OCI-LY1 (cell line): ENCODE measurements at regions not wholly inside any gene's neighbourhood (a gene's known extent, or its start where the extent isn't known, plus 50 kb on each side); places are given as distances from the start of the nearest gene placed in this dataset.

Experiments
- H2AFZ ChIP-seq: fragments of 200-600 bp; sonication (generic), shearing (Covaris generic); 2 replicates; pipeline ENCODE4 v1.6.0; 2014; ENCODE audit warnings: antibody characterized with exemption, mild to moderate bottlenecking, low read length
- H3F3A ChIP-seq: fragments of 200-600 bp; sonication (generic), shearing (Covaris generic); 2 replicates; pipeline ENCODE4 v1.6.0; 2014; ENCODE audit warnings: mild to moderate bottlenecking, antibody characterized with exemption, low read length, moderate library complexity; ENCODE audit not compliant: insufficient read depth
- H3K27ac ChIP-seq: fragments of 200-600 bp; sonication (generic); 2 replicates; pipeline ENCODE4 v1.5.1; 2014; ENCODE audit warnings: low read length, mixed run types, mild to moderate bottlenecking, low read depth; ENCODE audit not compliant: poor library complexity, severe bottlenecking
- H3K27me3 ChIP-seq: fragments of 200-600 bp; sonication (generic); 2 replicates; pipeline ENCODE4 v1.6.0; 2014; ENCODE audit warnings: antibody characterized with exemption, mild to moderate bottlenecking, low read length, moderate library complexity; ENCODE audit not compliant: insufficient read depth
- H3K36me3 ChIP-seq: fragments of 200-600 bp; sonication (generic); 2 replicates; pipeline ENCODE4 v1.6.1; 2014; ENCODE audit warnings: mild to moderate bottlenecking, antibody characterized with exemption, low read length, moderate library complexity, mixed read lengths; ENCODE audit not compliant: insufficient read depth
- H3K4me1 ChIP-seq: fragments of 200-600 bp; sonication (generic); 2 replicates; pipeline ENCODE4 v1.5.1; 2014; ENCODE audit warnings: mild to moderate bottlenecking, low read length, moderate library complexity; ENCODE audit not compliant: insufficient read depth, severe bottlenecking
- H3K4me2 ChIP-seq: fragments of 200-600 bp; sonication (generic), shearing (Covaris generic); 2 replicates; pipeline ENCODE4 v1.6.1; 2014; ENCODE audit warnings: low read length
- H3K4me3 ChIP-seq: fragments of 200-600 bp; sonication (generic); 2 replicates; pipeline ENCODE4 v1.5.1; 2014; ENCODE audit warnings: low read length, low read depth, mild to moderate bottlenecking, mixed read lengths; ENCODE audit not compliant: poor library complexity, severe bottlenecking
- H3K79me2 ChIP-seq: fragments of 200-600 bp; shearing (Covaris generic); 2 replicates; pipeline ENCODE4 v1.6.1; 2016; ENCODE audit warnings: mixed run types, low read length, mixed read lengths; ENCODE audit not compliant: insufficient read depth
- H3K9ac ChIP-seq: fragments of 200-600 bp; sonication (generic), shearing (Covaris generic); 2 replicates; pipeline ENCODE4 v1.6.1; 2014; ENCODE audit warnings: mild to moderate bottlenecking, low read length, mixed read lengths
- H3K9me2 ChIP-seq: fragments of 200-600 bp; sonication (generic), shearing (Covaris generic); 2 replicates; pipeline ENCODE4 v1.6.1; 2014; ENCODE audit warnings: low read depth, mild to moderate bottlenecking, low read length, mixed read lengths
- H3K9me3 ChIP-seq: fragments of 200-600 bp; shearing (Covaris generic); 2 replicates; pipeline ENCODE4 v1.6.1; 2014; ENCODE audit warnings: low read length, mixed read lengths
- H4K20me1 ChIP-seq: fragments of 200-600 bp; sonication (generic), shearing (Covaris generic); 2 replicates; pipeline ENCODE4 v1.6.0; 2016; ENCODE audit warnings: mild to moderate bottlenecking, low read length; ENCODE audit not compliant: insufficient read depth
- EZH2 ChIP-seq: fragments of 200-600 bp; sonication (generic), shearing (Covaris generic); IDR thresholded peaks from 2 replicates; pipeline ENCODE4 v1.8.0; 2017; ENCODE audit warnings: borderline replicate concordance, mixed run types, mild to moderate bottlenecking, antibody characterized with exemption, low read length, moderate library complexity, mixed read lengths
- TF ChIP-seq, protein P1 (sequence below): fragments of 200-600 bp; sonication (generic), shearing (Covaris generic); IDR thresholded peaks from 2 replicates; pipeline ENCODE4 v1.5.1; 2017; ENCODE audit warnings: mild to moderate bottlenecking, antibody characterized with exemption, low read length, moderate library complexity, mixed read lengths

DNA sequence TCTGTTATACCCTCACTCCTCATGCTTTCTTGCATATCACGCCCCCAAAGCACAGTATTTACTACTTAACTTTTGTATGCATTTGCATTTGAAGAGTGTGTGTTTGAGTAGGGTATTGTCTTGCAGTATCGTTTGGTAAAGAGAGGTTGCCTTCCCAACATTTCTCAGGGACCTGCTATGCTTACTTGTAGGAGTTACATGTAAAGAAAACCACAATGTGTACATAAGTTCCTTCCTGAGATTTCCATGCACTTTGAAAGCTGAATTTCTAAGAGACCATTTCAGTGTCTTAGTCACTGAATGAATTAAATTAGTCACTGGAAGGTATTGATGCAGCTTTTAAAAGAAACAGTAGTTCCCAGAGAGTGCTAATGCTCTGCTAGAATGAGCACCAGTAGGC, 159.3 kb upstream of the LAMA2 start:
- Histone ChIP-seq H3K9me3 (no peaks in the 10 kb centered on the region), H3K27me3 (no peaks in the 10 kb centered on the region), H3K4me3 (no peak overlapping the region), H3K79me2 (no peaks in the 10 kb centered on the region), H3K27ac (no peak overlapping the region), H3K9ac (no peak overlapping the region), H3K9me2 (no peaks in the 10 kb centered on the region), H3K36me3 (no peaks in the 10 kb centered on the region), H3K4me1 (no peaks in the 10 kb centered on the region), H3K4me2 (no peak overlapping the region), H4K20me1 (no peaks in the 10 kb centered on the region), H3F3A (no peaks in the 10 kb centered on the region), H2AFZ (no peak overlapping the region)
- TF ChIP-seq, protein P1, sequence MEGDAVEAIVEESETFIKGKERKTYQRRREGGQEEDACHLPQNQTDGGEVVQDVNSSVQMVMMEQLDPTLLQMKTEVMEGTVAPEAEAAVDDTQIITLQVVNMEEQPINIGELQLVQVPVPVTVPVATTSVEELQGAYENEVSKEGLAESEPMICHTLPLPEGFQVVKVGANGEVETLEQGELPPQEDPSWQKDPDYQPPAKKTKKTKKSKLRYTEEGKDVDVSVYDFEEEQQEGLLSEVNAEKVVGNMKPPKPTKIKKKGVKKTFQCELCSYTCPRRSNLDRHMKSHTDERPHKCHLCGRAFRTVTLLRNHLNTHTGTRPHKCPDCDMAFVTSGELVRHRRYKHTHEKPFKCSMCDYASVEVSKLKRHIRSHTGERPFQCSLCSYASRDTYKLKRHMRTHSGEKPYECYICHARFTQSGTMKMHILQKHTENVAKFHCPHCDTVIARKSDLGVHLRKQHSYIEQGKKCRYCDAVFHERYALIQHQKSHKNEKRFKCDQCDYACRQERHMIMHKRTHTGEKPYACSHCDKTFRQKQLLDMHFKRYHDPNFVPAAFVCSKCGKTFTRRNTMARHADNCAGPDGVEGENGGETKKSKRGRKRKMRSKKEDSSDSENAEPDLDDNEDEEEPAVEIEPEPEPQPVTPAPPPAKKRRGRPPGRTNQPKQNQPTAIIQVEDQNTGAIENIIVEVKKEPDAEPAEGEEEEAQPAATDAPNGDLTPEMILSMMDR = no peak
- TF ChIP-seq EZH2 = no peak

GRCh38 chr6:128720891-128721290, 162.0 kb upstream of the LAMA2 start:
- H3K27me3 ChIP-seq = no peaks in the 10 kb centered on the region
- no peak overlapping the region for H3K4me3 ChIP-seq
- no peaks in the 10 kb centered on the region for H3K9me2 ChIP-seq
- H3K4me2 ChIP-seq = no peak overlapping the region
- H4K20me1 ChIP-seq = no peaks in the 10 kb centered on the region
- H3K9me3 ChIP-seq = no peaks in the 10 kb centered on the region
- TF ChIP-seq EZH2 = no peak
- TF ChIP-seq, protein P1 = no peak
- H3K4me1 ChIP-seq = no peaks in the 10 kb centered on the region
- H3K36me3 ChIP-seq = no peaks in the 10 kb centered on the region
- no peak overlapping the region for H3K27ac ChIP-seq
- H2AFZ ChIP-seq = no peak overlapping the region
- no peaks in the 10 kb centered on the region for H3K79me2 ChIP-seq
- H3K9ac ChIP-seq = no peak overlapping the region
- no peaks in the 10 kb centered on the region for H3F3A ChIP-seq

- Histone ChIP-seq H3K9ac (no peak overlapping the region), H3F3A (no peaks in the 10 kb centered on the region), H4K20me1 (no peaks in the 10 kb centered on the region), H3K9me2 (no peaks in the 10 kb centered on the region), H3K79me2 (no peaks in the 10 kb centered on the region), H3K4me2 (no peak overlapping the region), H3K4me3 (no peak overlapping the region), H3K27me3 (no peaks in the 10 kb centered on the region), H3K36me3 (no peaks in the 10 kb centered on the region), H3K9me3 (no peaks in the 10 kb centered on the region), H2AFZ (no peak overlapping the region), H3K4me1 (no peaks in the 10 kb centered on the region), H3K27ac (no peak overlapping the region)
- TF ChIP-seq EZH2 = no peak
Observed at GRCh38 chr6:128719786-128720185, 163.2 kb upstream of the LAMA2 start.

- H3K79me2 ChIP-seq = no peaks in the 10 kb centered on the region
- no peak overlapping the region for H3K4me3 ChIP-seq
- no peaks in the 10 kb centered on the region for H3K4me1 ChIP-seq
- no peak overlapping the region for H3K4me2 ChIP-seq
- no peak for TF ChIP-seq EZH2
- no peaks in the 10 kb centered on the region for H3F3A ChIP-seq
- no peak overlapping the region for H3K27ac ChIP-seq
- H3K9ac ChIP-seq = no peak overlapping the region
- no peaks in the 10 kb centered on the region for H3K9me2 ChIP-seq
- no peak overlapping the region for H2AFZ ChIP-seq
- no peaks in the 10 kb centered on the region for H3K27me3 ChIP-seq
- no peaks in the 10 kb centered on the region for H4K20me1 ChIP-seq
- H3K9me3 ChIP-seq = no peaks in the 10 kb centered on the region
- no peaks in the 10 kb centered on the region for H3K36me3 ChIP-seq
Observed at GRCh38 chr6:128713461-128713860, 169.5 kb upstream of the LAMA2 start.
